ENCODE measurements at regions not wholly inside any gene's neighbourhood (a gene's known extent, or its start where the extent isn't known, plus 50 kb on each side); places are given as distances from the start of the nearest gene placed in this dataset.
"Not testable (repeated sequence)": the region's sequence is repeated elsewhere in the genome, so short reads cannot be mapped to it uniquely, and the experiment has no call there.

DNA sequence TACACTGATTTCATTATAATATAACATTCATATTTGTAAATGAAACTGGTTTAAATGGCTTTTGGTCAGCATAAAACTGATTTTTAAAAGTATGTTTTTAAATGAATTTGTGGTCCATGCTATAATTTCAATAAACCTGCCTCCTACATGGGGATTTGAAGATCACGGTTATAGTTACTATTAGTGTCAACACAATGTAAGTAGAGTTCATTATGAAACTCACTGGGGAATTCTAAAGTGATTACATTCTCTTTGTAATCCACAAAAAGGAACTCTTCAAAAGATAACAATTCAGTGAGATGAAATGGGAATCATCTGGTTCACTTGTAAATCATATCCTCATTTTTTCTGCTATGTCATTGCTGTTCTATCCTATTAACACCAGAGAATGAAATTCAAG, 204.5 kb upstream of the G2E3 start:
- intact Hi-C loops (cut with micrococcal nuclease): loop anchor here (5.0 kb wide), 1 partner anchor 62 kb away; no protein-coding TSS in a partner anchor
- CTCF ChIA-PET: no interaction called here
- H3K27me3 Mint-ChIP-seq (ENCODE audit: low read depth): no peaks in the 10 kb centered on the region
- no peak for DNase-seq
- peaks cover under 1% of the 10 kb centered on the region for H3K9me3 Mint-ChIP-seq
- no peak overlapping the region for H3K4me3 Mint-ChIP-seq
- H3K4me1 Mint-ChIP-seq (ENCODE audit: low read depth): peaks cover 18% of the 10 kb centered on the region
- H3K36me3 Mint-ChIP-seq (ENCODE audit: low read depth): no peaks in the 10 kb centered on the region
- H3K27ac Mint-ChIP-seq: no peak overlapping the region

DNA sequence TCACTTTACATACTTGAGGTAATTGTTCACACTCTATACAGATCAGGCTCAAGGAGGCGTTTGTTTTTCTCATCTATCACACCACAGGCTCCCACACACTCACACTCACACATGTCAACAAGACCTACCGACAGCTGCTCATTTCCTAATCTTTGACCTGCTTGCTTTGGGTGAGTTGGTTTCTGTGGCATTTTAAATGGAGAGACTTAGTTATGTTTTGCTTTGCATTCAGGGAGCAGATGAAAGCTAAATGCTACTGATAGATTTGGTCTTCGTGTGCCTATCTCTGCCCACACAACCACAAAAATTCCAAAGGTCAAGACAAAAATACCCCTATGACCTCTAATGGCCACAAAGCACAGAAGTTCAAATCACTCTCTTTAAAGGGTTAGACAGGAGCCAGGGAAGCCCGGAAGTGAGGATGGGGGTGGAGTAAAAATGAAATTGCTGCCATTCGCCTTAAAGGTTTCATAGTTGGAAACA, 203.5 kb upstream of the G2E3 start:
- H3K27me3 Mint-ChIP-seq (ENCODE audit: low read depth): peaks cover 2% of the 10 kb centered on the region
- no peaks in the 10 kb centered on the region for H3K36me3 Mint-ChIP-seq (ENCODE audit: low read depth)
- CTCF ChIA-PET: interaction anchor here (1.2 to 1.4 kb wide), 2 partner anchors 17 to 165 kb away, joined by 3 read pairs; no protein-coding TSS in a partner anchor
- peak; percentile 7 for DNase-seq
- H3K4me3 Mint-ChIP-seq: no peak overlapping the region
- no peak overlapping the region for H3K27ac Mint-ChIP-seq
- peaks cover 3% of the 10 kb centered on the region for H3K9me3 Mint-ChIP-seq
- intact Hi-C loops (cut with micrococcal nuclease): no loop called here
- peaks cover 18% of the 10 kb centered on the region for H3K4me1 Mint-ChIP-seq (ENCODE audit: low read depth)

GRCh38 chr14:30356438-30357202, 202.3 kb upstream of the G2E3 start:
- no peak overlapping the region for H3K4me3 Mint-ChIP-seq
- intact Hi-C loops (cut with micrococcal nuclease): no loop called here
- H3K4me1 Mint-ChIP-seq (ENCODE audit: low read depth): peaks cover 18% of the 10 kb centered on the region
- DNase-seq: no peak
- peaks cover 3% of the 10 kb centered on the region for H3K9me3 Mint-ChIP-seq
- H3K27ac Mint-ChIP-seq: no peak overlapping the region
- H3K36me3 Mint-ChIP-seq (ENCODE audit: low read depth): no peaks in the 10 kb centered on the region
- CTCF ChIA-PET: interaction anchor here (1.2 to 1.4 kb wide), 2 partner anchors 19 to 163 kb away, joined by 3 read pairs; no protein-coding TSS in a partner anchor
- peaks cover 2% of the 10 kb centered on the region for H3K27me3 Mint-ChIP-seq (ENCODE audit: low read depth)

GRCh38 chr14:30357791-30358190, 201.2 kb upstream of the G2E3 start:
- CTCF ChIA-PET: no interaction called here
- intact Hi-C loops (cut with micrococcal nuclease): no loop called here

DNA sequence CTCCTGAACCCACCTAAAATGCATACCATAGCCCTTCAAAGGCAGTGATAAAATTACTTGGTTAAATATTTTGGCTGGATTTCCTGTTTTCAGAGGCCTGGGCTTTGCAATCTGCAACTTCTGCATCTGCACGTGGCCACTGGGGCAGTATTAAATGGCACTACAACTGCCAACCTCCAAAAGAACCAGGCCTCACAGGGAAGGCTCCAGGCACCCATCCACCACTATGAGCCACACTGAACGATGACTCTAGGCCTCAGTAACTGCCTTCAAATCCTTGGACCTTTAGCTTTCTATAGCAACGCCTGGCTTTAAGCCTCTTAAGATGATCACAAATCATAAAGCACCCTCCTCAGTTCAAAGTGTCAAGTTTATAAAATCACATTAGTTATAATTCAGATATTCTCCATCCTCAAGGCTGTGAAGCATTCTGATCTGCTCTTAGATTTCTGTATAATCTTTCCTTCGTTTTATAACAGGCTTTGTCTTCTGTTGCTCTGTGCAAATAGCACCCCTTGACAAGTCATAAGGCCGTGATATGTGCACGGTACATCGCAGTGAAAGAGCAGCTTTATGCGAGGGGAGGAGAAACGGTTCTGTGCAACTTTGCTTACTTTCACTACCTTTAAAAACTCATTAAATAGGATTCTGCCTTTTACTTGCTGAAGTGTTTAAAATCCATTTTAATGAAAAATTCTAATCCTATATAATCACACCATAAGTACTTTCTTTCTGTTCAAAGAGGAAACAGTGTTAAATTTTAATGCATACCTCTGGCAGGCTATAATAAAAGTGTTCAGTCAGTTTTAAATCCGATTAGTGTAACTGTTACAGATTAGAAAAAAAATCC, 196.4 kb upstream of the G2E3 start:
- no peak overlapping the region for H3K27ac Mint-ChIP-seq
- peaks cover 3% of the 10 kb centered on the region for H3K9me3 Mint-ChIP-seq
- intact Hi-C loops (cut with micrococcal nuclease): no loop called here
- CTCF ChIA-PET: no interaction called here
- no peaks in the 10 kb centered on the region for H3K36me3 Mint-ChIP-seq (ENCODE audit: low read depth)
- DNase-seq: no peak
- H3K4me1 Mint-ChIP-seq (ENCODE audit: low read depth): no peaks in the 10 kb centered on the region
- no peak overlapping the region for H3K4me3 Mint-ChIP-seq
- H3K27me3 Mint-ChIP-seq (ENCODE audit: low read depth): peaks cover 4% of the 10 kb centered on the region

More at GRCh38 chr14:30357791-30358190, 201.2 kb upstream of the G2E3 start:
- Mint-ChIP-seq H3K27ac (no peak overlapping the region), H3K9me3 (peaks cover 3% of the 10 kb centered on the region), H3K36me3 (ENCODE audit: low read depth) (no peaks in the 10 kb centered on the region), H3K4me1 (ENCODE audit: low read depth) (peaks cover 18% of the 10 kb centered on the region), H3K4me3 (no peak overlapping the region), H3K27me3 (ENCODE audit: low read depth) (peaks cover 2% of the 10 kb centered on the region)
- no peak for DNase-seq

GRCh38 chr14:30363219-30363880, 195.6 kb upstream of the G2E3 start:
- intact Hi-C loops (cut with micrococcal nuclease); DNase-seq; H3K4me3 Mint-ChIP-seq; H3K4me1 Mint-ChIP-seq (ENCODE audit: low read depth); CTCF ChIA-PET; H3K27me3 Mint-ChIP-seq (ENCODE audit: low read depth); H3K9me3 Mint-ChIP-seq; H3K36me3 Mint-ChIP-seq (ENCODE audit: low read depth); H3K27ac Mint-ChIP-seq: not testable (repeated sequence)

GRCh38 chr14:30369502-30370180, 189.3 kb upstream of the G2E3 start:
- Mint-ChIP-seq H3K9me3 (no peaks in the 10 kb centered on the region), H3K27me3 (ENCODE audit: low read depth) (peaks cover 7% of the 10 kb centered on the region), H3K4me1 (ENCODE audit: low read depth) (no peaks in the 10 kb centered on the region), H3K4me3 (no peak overlapping the region), H3K36me3 (ENCODE audit: low read depth) (no peaks in the 10 kb centered on the region), H3K27ac (no peak overlapping the region)
- intact Hi-C loops (cut with micrococcal nuclease): no loop called here
- no peak for DNase-seq
- CTCF ChIA-PET: interaction anchor here (1.2 kb wide), 1 partner anchor 152 kb away, joined by 4 read pairs; no protein-coding TSS in a partner anchor

DNA sequence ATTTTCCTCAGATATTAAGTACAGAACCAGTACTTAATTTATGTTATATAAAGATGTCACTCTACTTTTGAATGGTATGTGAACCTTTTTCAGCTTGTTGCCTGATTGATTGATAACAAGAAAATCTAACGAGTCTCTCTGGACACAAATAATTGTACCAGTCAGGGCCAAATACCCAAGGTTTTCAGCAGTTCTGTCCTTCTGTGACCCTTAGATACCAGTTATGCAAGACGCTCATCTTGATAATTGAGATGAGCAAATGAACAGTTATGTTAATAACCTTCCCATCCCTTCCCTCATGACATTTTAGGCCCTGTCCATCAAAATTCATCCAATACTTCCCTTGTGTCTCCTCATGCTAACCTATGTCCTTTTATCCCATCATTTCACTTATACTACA, 185.9 kb upstream of the G2E3 start:
- CTCF ChIA-PET: no interaction called here
- Mint-ChIP-seq H3K27me3 (ENCODE audit: low read depth) (peaks cover 10% of the 10 kb centered on the region), H3K36me3 (ENCODE audit: low read depth) (no peaks in the 10 kb centered on the region), H3K4me1 (ENCODE audit: low read depth) (no peaks in the 10 kb centered on the region), H3K4me3 (no peak overlapping the region), H3K9me3 (no peaks in the 10 kb centered on the region), H3K27ac (no peak overlapping the region)
- DNase-seq: no peak
- intact Hi-C loops (cut with micrococcal nuclease): no loop called here

- Mint-ChIP-seq H3K27ac (no peak overlapping the region), H3K4me1 (ENCODE audit: low read depth) (no peaks in the 10 kb centered on the region), H3K36me3 (ENCODE audit: low read depth) (no peaks in the 10 kb centered on the region), H3K27me3 (ENCODE audit: low read depth) (peaks cover 10% of the 10 kb centered on the region), H3K4me3 (no peak overlapping the region), H3K9me3 (no peaks in the 10 kb centered on the region)
- DNase-seq: no peak
- intact Hi-C loops (cut with micrococcal nuclease): no loop called here
- CTCF ChIA-PET: interaction anchor here (0.9 to 4.6 kb wide), 3 partner anchors 23 to 148 kb away, joined by 3 to 60 read pairs (median 12); no protein-coding TSS in a partner anchor
Measured at GRCh38 chr14:30373526-30373925, 185.4 kb upstream of the G2E3 start.

DNA sequence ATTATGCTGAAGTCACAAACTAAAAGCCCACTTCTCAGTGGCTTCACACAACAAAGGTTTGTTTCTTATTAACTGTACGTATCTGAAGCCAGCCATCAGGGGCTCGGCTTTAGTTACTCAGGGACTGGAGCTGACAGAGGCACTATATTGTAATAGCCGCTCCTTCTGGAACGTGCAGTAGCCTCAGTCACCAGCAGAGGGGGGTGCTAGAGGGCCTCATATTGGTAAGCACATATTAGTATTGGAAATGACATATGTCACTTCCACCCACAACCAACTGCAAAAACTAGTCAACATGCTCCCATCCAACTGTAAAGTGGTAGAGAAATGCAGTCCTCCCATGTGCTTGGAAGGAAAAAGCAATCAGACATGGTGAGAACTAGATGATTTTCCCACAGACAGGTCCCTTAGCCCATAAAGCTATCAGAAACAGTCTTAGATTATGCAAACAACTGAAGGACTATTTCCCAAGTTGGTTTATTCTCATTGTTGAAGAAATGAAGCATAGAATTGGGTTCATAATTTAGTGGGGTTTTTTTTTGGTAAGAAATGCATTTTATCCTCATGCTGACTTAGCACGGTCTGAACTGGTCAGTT, 183.6 kb upstream of the G2E3 start:
- Mint-ChIP-seq H3K4me3 (no peak overlapping the region), H3K27ac (no peak overlapping the region), H3K27me3 (ENCODE audit: low read depth) (peaks cover 10% of the 10 kb centered on the region), H3K9me3 (no peaks in the 10 kb centered on the region), H3K36me3 (ENCODE audit: low read depth) (no peaks in the 10 kb centered on the region), H3K4me1 (ENCODE audit: low read depth) (no peaks in the 10 kb centered on the region)
- CTCF ChIA-PET: interaction anchor here (0.7 to 4.6 kb wide), 12 partner anchors 9 to 1705 kb away, joined by 3 to 60 read pairs (median 4); partner anchors contain the start of gene G2E3
- intact Hi-C loops (cut with micrococcal nuclease): loop anchor here (1.0 to 5.0 kb wide), 5 partner anchors 67 to 981 kb away; no protein-coding TSS in a partner anchor
- peak; percentile 84 for DNase-seq

- no peaks in the 10 kb centered on the region for H3K9me3 Mint-ChIP-seq
- no peak for DNase-seq
- H3K27ac Mint-ChIP-seq: no peak overlapping the region
- no peaks in the 10 kb centered on the region for H3K4me1 Mint-ChIP-seq (ENCODE audit: low read depth)
- H3K36me3 Mint-ChIP-seq (ENCODE audit: low read depth): no peaks in the 10 kb centered on the region
- H3K4me3 Mint-ChIP-seq: no peak overlapping the region
- H3K27me3 Mint-ChIP-seq (ENCODE audit: low read depth): peaks cover 15% of the 10 kb centered on the region
- CTCF ChIA-PET: interaction anchor here (0.7 kb wide), 1 partner anchor 138 kb away, joined by 4 read pairs; no protein-coding TSS in a partner anchor
- intact Hi-C loops (cut with micrococcal nuclease): no loop called here
Measured at GRCh38 chr14:30381861-30382480, 177.0 kb upstream of the G2E3 start.
